OCI-LY7 (cell line): ENCODE measurements at regions not wholly inside any gene's neighbourhood (a gene's known extent, or its start where the extent isn't known, plus 50 kb on each side); places are given as distances from the start of the nearest gene placed in this dataset.
"Not testable (repeated sequence)": the region's sequence is repeated elsewhere in the genome, so short reads cannot be mapped to it uniquely, and the experiment has no call there.

Experiments used
- BruUV-seq: library from RNA; stranded (reverse); fragments of 400-500 nt; replicated peaks from 2 replicates; lab custom pipeline; 2021; lab: Mats Ljungman, UMichigan
- CTCF ChIA-PET: fragments of 300-600 bp; sonication (Branson Sonifier 250); formaldehyde crosslinking; loops from one replicate; lab custom pipeline; 2022; ENCODE audit warnings: antibody characterized with exemption; ENCODE audit not compliant: unreplicated experiment; lab: Charles Lee
- POLR2A ChIA-PET: fragments of 300-600 bp; sonication (Branson Sonifier 250); formaldehyde crosslinking; loops from one replicate; lab custom pipeline; 2022; ENCODE audit warnings: antibody characterized with exemption; lab: Charles Lee
- DNase-seq: peaks from one replicate; pipeline ENCODE4 v3.0.0-alpha.2; 2015; ENCODE audit warnings: low spot score
- H2AFZ ChIP-seq: fragments of 200-600 bp; sonication (generic), shearing (Covaris generic); 2 replicates; pipeline ENCODE4 v1.6.1; 2014; ENCODE audit warnings: mild to moderate bottlenecking, antibody characterized with exemption, low read length, moderate library complexity
- H3K27ac ChIP-seq: fragments of 200-600 bp; sonication (generic); 2 replicates; pipeline ENCODE4 v1.5.1; 2014; ENCODE audit warnings: mixed run types, low read depth, mild to moderate bottlenecking, moderate library complexity, low read length, inconsistent platforms; ENCODE audit not compliant: poor library complexity, severe bottlenecking
- H3K36me3 ChIP-seq: fragments of 200-600 bp; sonication (generic); 2 replicates; pipeline ENCODE4 v1.6.1; 2014; ENCODE audit warnings: mild to moderate bottlenecking, antibody characterized with exemption, low read length, moderate library complexity, mixed read lengths; ENCODE audit not compliant: insufficient read depth
- H3K4me1 ChIP-seq: fragments of 200-600 bp; sonication (generic); 2 replicates; pipeline ENCODE4 v1.5.1; 2014; ENCODE audit warnings: mild to moderate bottlenecking, low read length; ENCODE audit not compliant: insufficient read depth, poor library complexity, severe bottlenecking
- H3K4me2 ChIP-seq: fragments of 200-600 bp; sonication (generic); 2 replicates; pipeline ENCODE4 v1.6.1; 2014; ENCODE audit warnings: mild to moderate bottlenecking, low read length
- H3K4me3 ChIP-seq: fragments of 200-600 bp; sonication (generic); 2 replicates; pipeline ENCODE4 v1.5.1; 2014; ENCODE audit warnings: mild to moderate bottlenecking, low read depth, low read length; ENCODE audit not compliant: poor library complexity, severe bottlenecking
- H3K79me2 ChIP-seq: fragments of 200-600 bp; sonication (generic); 2 replicates; pipeline ENCODE4 v1.6.1; 2016; ENCODE audit warnings: low read depth, mild to moderate bottlenecking, low read length, moderate library complexity, mixed read lengths; ENCODE audit not compliant: insufficient read depth
- H3K9me2 ChIP-seq: fragments of 200-600 bp; sonication (generic); 2 replicates; pipeline ENCODE4 v1.6.1; 2016; ENCODE audit warnings: mild to moderate bottlenecking, low read length, mixed read lengths; ENCODE audit not compliant: insufficient read depth
- H3K9me3 ChIP-seq: fragments of 200-600 bp; sonication (generic); 2 replicates; pipeline ENCODE4 v1.6.1; 2014; ENCODE audit warnings: mild to moderate bottlenecking, mixed run types, low read length, mixed read lengths
- H4K20me1 ChIP-seq: fragments of 200-600 bp; sonication (generic); 2 replicates; pipeline ENCODE4 v1.6.1; 2014; ENCODE audit warnings: mild to moderate bottlenecking, antibody characterized with exemption, low read length, moderate library complexity, mixed read lengths; ENCODE audit not compliant: insufficient read depth
- EZH2phosphoT487 ChIP-seq: fragments of 200-600 bp; sonication (generic); IDR thresholded peaks from 2 replicates; pipeline ENCODE4 v1.6.1; 2018; ENCODE audit warnings: low read depth, borderline replicate concordance, mild to moderate bottlenecking, mixed run types, antibody characterized with exemption, low read length, moderate library complexity, mixed read lengths
- intact Hi-C: fragments of 100-400 bp; cut with micrococcal nuclease; formaldehyde crosslinking; loops from one replicate; pipeline ENCODE4 v1.10.0; 2022; ENCODE audit not compliant: unreplicated experiment
- TF ChIP-seq, protein P1 (sequence below): fragments of 200-600 bp; sonication (generic); conservative IDR thresholded peaks from 2 replicates; pipeline ENCODE4 v1.5.1; 2014; ENCODE audit warnings: mild to moderate bottlenecking, antibody characterized with exemption, low read length, moderate library complexity, mixed read lengths

GRCh38 chr1:143503048-143503447, 468.7 kb downstream of the FAM72C start:
- POLR2A ChIA-PET, H3K4me3 ChIP-seq, CTCF ChIA-PET, H2AFZ ChIP-seq, H3K79me2 ChIP-seq, H3K36me3 ChIP-seq, H3K4me2 ChIP-seq, H3K27ac ChIP-seq, DNase-seq, intact Hi-C loops, H3K4me1 ChIP-seq, H3K9me3 ChIP-seq, BruUV-seq, H3K9me2 ChIP-seq, H4K20me1 ChIP-seq: not testable (repeated sequence)

DNA sequence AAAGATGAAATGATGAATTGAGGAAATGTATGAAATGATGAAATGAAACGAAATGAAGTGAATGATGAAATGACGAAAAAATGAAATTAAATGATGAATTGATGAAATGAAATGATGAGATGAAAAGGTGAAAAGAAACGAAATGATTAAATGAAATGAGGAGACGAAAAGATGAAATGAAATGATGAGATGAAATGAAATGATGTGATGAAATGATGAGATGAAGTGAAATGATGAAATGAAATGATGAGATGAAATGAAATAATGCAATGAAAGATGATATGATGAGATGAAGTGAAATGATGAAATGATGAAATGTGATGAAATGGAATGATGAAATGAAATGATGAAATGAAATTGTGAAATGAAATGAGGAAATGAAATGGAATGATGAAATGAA, 469.7 kb downstream of the FAM72C start:
- H2AFZ ChIP-seq, intact Hi-C loops, CTCF ChIA-PET: not testable (repeated sequence)

DNA sequence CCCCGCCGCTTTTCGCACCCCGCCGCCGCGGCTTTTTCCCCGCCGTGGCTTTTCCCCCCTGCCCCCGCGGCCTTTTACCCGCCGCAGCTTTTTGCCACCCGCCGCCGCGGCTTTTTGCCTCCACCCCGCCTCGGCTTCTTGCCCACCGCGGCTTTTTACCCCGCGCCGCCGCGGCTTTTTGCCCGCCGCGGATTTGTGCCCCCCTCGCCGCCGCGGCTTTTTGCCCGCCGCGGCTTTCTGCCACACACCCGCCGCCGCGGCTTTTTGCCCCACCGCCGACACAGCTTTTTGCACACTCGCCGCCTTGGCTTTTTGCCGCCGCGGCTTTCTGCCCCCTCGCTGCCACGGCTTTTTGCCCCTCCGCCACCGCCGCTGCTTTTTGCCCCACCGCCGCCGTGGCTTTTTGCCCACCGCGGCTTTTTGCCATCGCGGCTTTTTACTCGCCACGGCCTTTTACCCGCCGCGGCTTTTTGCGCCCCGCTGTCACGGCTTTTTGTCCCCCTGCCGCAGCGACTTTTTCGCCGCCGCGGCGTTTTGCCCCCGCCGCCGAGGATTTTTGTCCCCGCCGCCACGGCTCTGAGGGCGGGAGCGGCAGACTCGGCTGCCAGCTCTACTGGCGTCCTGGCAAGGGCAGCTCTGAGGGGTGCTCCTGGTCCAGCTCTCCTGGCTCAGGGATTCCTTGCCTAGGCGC, 473.6 kb downstream of the FAM72C start:
- intact Hi-C loops, H3K27ac ChIP-seq, H2AFZ ChIP-seq, H4K20me1 ChIP-seq, H3K4me1 ChIP-seq, BruUV-seq, H3K9me3 ChIP-seq, H3K36me3 ChIP-seq, DNase-seq, H3K9me2 ChIP-seq, H3K79me2 ChIP-seq, POLR2A ChIA-PET, CTCF ChIA-PET: not testable (repeated sequence)
- H3K4me3 ChIP-seq = peak overlapping the region; percentile 55
- H3K4me2 ChIP-seq = peak overlapping the region; percentile 39; the same call in 1 of the 2 replicates

More for the DNA sequence above, 469.7 kb downstream of the FAM72C start:
- H4K20me1 ChIP-seq, H3K4me3 ChIP-seq, DNase-seq, H3K79me2 ChIP-seq, H3K36me3 ChIP-seq, H3K27ac ChIP-seq, H3K9me2 ChIP-seq, H3K4me1 ChIP-seq, H3K9me3 ChIP-seq, POLR2A ChIA-PET, H3K4me2 ChIP-seq, BruUV-seq: not testable (repeated sequence)

- H4K20me1 ChIP-seq = no peaks in the 10 kb centered on the region
- H3K4me2 ChIP-seq = no peak overlapping the region
- no TSS peak for BruUV-seq
- H3K4me3 ChIP-seq = no peak overlapping the region
- H3K9me3 ChIP-seq = no peaks in the 10 kb centered on the region
- no peak overlapping the region for H2AFZ ChIP-seq
- no peak for DNase-seq
- no peaks in the 10 kb centered on the region for H3K36me3 ChIP-seq
- no peaks in the 10 kb centered on the region for H3K4me1 ChIP-seq
- ChIA-PET CTCF (no interaction called here), POLR2A (no interaction called here)
- intact Hi-C loops = no loop called here
- H3K79me2 ChIP-seq = no peaks in the 10 kb centered on the region
- H3K9me2 ChIP-seq = no peaks in the 10 kb centered on the region
- no peak overlapping the region for H3K27ac ChIP-seq
- TF ChIP-seq EZH2phosphoT487 = no peak
- TF ChIP-seq, protein P1, sequence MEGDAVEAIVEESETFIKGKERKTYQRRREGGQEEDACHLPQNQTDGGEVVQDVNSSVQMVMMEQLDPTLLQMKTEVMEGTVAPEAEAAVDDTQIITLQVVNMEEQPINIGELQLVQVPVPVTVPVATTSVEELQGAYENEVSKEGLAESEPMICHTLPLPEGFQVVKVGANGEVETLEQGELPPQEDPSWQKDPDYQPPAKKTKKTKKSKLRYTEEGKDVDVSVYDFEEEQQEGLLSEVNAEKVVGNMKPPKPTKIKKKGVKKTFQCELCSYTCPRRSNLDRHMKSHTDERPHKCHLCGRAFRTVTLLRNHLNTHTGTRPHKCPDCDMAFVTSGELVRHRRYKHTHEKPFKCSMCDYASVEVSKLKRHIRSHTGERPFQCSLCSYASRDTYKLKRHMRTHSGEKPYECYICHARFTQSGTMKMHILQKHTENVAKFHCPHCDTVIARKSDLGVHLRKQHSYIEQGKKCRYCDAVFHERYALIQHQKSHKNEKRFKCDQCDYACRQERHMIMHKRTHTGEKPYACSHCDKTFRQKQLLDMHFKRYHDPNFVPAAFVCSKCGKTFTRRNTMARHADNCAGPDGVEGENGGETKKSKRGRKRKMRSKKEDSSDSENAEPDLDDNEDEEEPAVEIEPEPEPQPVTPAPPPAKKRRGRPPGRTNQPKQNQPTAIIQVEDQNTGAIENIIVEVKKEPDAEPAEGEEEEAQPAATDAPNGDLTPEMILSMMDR = no peak
Measured at GRCh38 chr1:143497374-143497747, 474.4 kb downstream of the FAM72C start.

GRCh38 chr1:143496526-143497373, 475.0 kb downstream of the FAM72C start:
- CTCF ChIA-PET, intact Hi-C loops, H4K20me1 ChIP-seq, DNase-seq, BruUV-seq, H3K79me2 ChIP-seq, H3K4me2 ChIP-seq, H2AFZ ChIP-seq, H3K9me2 ChIP-seq, POLR2A ChIA-PET, H3K4me3 ChIP-seq, H3K36me3 ChIP-seq, H3K4me1 ChIP-seq, H3K9me3 ChIP-seq, H3K27ac ChIP-seq: not testable (repeated sequence)
